ENCODE measurements at regions not wholly inside any gene's neighbourhood (a gene's known extent, or its start where the extent isn't known, plus 50 kb on each side); places are given as distances from the start of the nearest gene placed in this dataset.

GRCh38 chr10:105807935-105808587 lies 1167.0 kb downstream of the SORCS3 start (continued):
- TF ChIP-seq ZNF462 (CRISPR knock-in tag; IDR thresholded peaks at IDR 0.05) = no peak
- no peak for TF ChIP-seq EZH2 (IDR thresholded peaks at IDR 0.05; ENCODE audit: low read depth, unreplicated experiment)
- no peak for TF ChIP-seq ZNF331 (CRISPR knock-in tag; IDR thresholded peaks at IDR 0.05; ENCODE audit: low read depth)
- no peak for TF ChIP-seq EZH2phosphoT487 (IDR thresholded peaks at IDR 0.05; ENCODE audit: unreplicated experiment)
- no peak for TF ChIP-seq ZNF114 (CRISPR knock-in tag; IDR thresholded peaks at IDR 0.05)
- no peak for TF ChIP-seq ETS1 (IDR thresholded peaks at IDR 0.05)
- no peak for TF ChIP-seq REST (IDR thresholded peaks at IDR 0.05; ENCODE audit: unreplicated experiment)

Data from GM23338 (cell line).